ENCODE measurements at regions not wholly inside any gene's neighbourhood (a gene's known extent, or its start where the extent isn't known, plus 50 kb on each side); places are given as distances from the start of the nearest gene placed in this dataset.

DNA sequence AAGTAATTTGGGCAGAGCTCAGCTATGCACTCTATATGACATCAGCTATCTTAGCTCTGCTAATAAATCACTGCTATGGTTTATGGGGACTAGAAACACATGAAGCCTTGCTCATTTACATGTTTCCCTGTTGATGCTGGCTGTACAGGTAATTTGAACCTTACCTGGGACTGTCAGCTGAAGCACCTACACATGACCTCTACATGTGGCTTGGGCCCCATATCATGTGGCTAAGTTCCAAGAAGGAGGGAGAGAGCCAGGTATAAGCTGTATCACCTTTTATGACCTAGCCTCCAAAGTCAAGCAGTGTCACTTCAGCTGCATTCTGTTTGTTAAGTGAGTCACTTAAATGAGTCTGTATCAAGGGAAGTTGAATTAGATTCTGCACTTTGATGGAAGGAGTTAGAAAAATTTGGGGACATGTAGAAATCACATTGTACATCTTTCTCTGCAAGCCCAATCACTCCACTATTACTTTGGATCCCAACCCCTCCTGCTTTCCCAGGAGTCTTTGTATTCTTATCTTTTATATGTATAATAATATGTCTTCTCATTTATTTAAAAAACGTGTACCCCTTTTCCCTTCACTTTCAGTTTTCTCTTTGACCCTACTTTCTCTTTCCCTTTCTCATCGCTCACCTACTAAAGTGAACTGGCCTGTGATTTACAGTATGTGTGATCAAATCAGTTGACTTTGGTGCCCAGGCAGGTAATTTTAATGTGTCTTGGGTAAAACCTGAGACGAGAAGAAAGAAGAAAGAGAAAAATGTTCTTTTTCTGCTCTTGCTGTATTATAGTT is 53.4 kb upstream of the PRKACB start:
- in situ Hi-C loops (cut with MboI; ENCODE audit: low pct_ligation_motif_present in 1 of 4, low pct_unique_long_range_greater_than_20kb in 1 of 4, low sequenced_read_pairs in 3 of 4) = no loop called here
- intact Hi-C loops (cut with DNase I; ENCODE audit: low total_unique reads) = no loop called here
- H3K27me3 ChIP-seq = no peaks in the 10 kb centered on the region
- DNase-seq = no peak
- peaks cover 0 to 9% (median 0%) of the 10 kb centered on the region in 4 donors for H3K4me1 ChIP-seq
- H3K36me3 ChIP-seq = no peaks in the 10 kb centered on the region
- H3K27ac ChIP-seq = no peak overlapping the region
- no peaks in the 10 kb centered on the region for H3K9me3 ChIP-seq
- WGBS, 2 donors (ENCODE audit: low coverage in 1 of 2) = 40 to 44% methylated on average over 3 of the region's 3 CpGs
- TF ChIP-seq POLR2A (IDR thresholded peaks at IDR 0.05) (no peak), CTCF (IDR thresholded peaks at IDR 0.05) (no peak), EP300 (IDR thresholded peaks at IDR 0.05; ENCODE audit: low read depth) (no peak), POLR2AphosphoS5 (IDR thresholded peaks at IDR 0.05) (no peak)
- no peak overlapping the region for H3K4me3 ChIP-seq

GRCh38 chr1:84089867-84090266 is 54.2 kb upstream of the PRKACB start:
- Histone ChIP-seq H3K36me3 (no peaks in the 10 kb centered on the region), H3K4me1 (peaks cover 0 to 9% (median 0%) of the 10 kb centered on the region in 4 donors), H3K27ac (no peak overlapping the region), H3K9me3 (no peaks in the 10 kb centered on the region), H3K4me3 (no peak overlapping the region), H3K27me3 (no peaks in the 10 kb centered on the region)
- no peak for DNase-seq
- intact Hi-C loops (cut with DNase I; ENCODE audit: low total_unique reads) = no loop called here
- in situ Hi-C loops (cut with MboI; ENCODE audit: low pct_ligation_motif_present in 1 of 4, low pct_unique_long_range_greater_than_20kb in 1 of 4, low sequenced_read_pairs in 3 of 4) = no loop called here
- TF ChIP-seq POLR2A (IDR thresholded peaks at IDR 0.05) = no peak
- TF ChIP-seq POLR2AphosphoS5 (IDR thresholded peaks at IDR 0.05) = no peak
- no peak for TF ChIP-seq EP300 (IDR thresholded peaks at IDR 0.05; ENCODE audit: low read depth)
- no peak for TF ChIP-seq CTCF (IDR thresholded peaks at IDR 0.05)

GRCh38 chr1:84089465-84089864 is 54.6 kb upstream of the PRKACB start:
- in situ Hi-C loops (cut with MboI; ENCODE audit: low pct_ligation_motif_present in 1 of 4, low pct_unique_long_range_greater_than_20kb in 1 of 4, low sequenced_read_pairs in 3 of 4) (no loop called here), intact Hi-C loops (cut with DNase I; ENCODE audit: low total_unique reads) (no loop called here)
- Histone ChIP-seq H3K4me1 (peaks cover 0 to 9% (median 0%) of the 10 kb centered on the region in 4 donors), H3K4me3 (no peak overlapping the region), H3K9me3 (no peaks in the 10 kb centered on the region), H3K27me3 (no peaks in the 10 kb centered on the region), H3K27ac (no peak overlapping the region), H3K36me3 (no peaks in the 10 kb centered on the region)
- no peak for DNase-seq
- TF ChIP-seq CTCF (IDR thresholded peaks at IDR 0.05) (no peak), EP300 (IDR thresholded peaks at IDR 0.05; ENCODE audit: low read depth) (no peak), POLR2A (IDR thresholded peaks at IDR 0.05) (no peak), POLR2AphosphoS5 (IDR thresholded peaks at IDR 0.05) (no peak)

DNA sequence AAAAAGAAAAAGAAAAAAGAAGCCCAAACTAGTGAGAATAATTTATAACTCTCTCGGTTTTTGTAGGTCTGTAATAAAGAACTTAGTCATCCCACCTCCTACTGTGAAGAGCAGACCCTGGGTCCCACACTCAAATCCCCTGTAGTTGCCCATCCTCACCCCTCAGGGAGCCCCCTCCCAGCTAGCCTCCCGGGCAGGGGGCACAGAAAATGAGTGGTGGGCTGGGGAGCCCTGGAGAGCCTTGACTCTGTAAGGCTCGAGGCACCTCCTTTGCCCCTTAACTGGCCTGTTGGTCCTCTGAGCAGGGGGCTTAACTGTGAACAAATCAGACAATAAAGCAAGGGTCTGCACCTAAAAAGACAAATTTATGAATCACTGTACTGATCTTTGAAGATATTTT is 57.5 kb upstream of the PRKACB start:
- in situ Hi-C loops (cut with MboI; ENCODE audit: low pct_ligation_motif_present in 1 of 4, low pct_unique_long_range_greater_than_20kb in 1 of 4, low sequenced_read_pairs in 3 of 4) (no loop called here), intact Hi-C loops (cut with DNase I; ENCODE audit: low total_unique reads) (no loop called here)
- no peak overlapping the region for H3K27ac ChIP-seq
- no peak for DNase-seq
- H3K9me3 ChIP-seq = no peaks in the 10 kb centered on the region
- 70 to 74% methylated on average over 3 of the region's 3 CpGs for WGBS, 2 donors (ENCODE audit: low coverage in 1 of 2)
- no peak for TF ChIP-seq EP300 (IDR thresholded peaks at IDR 0.05; ENCODE audit: low read depth)
- TF ChIP-seq POLR2AphosphoS5 (IDR thresholded peaks at IDR 0.05) = no peak
- TF ChIP-seq CTCF (IDR thresholded peaks at IDR 0.05) = no peak
- no peak for TF ChIP-seq POLR2A (IDR thresholded peaks at IDR 0.05)
- H3K4me3 ChIP-seq = no peak overlapping the region
- no peaks in the 10 kb centered on the region for H3K27me3 ChIP-seq
- no peaks in the 10 kb centered on the region for H3K36me3 ChIP-seq
- peaks cover 0 to 9% (median 0%) of the 10 kb centered on the region in 4 donors for H3K4me1 ChIP-seq
